SK-N-SH (cell line): ENCODE measurements at regions not wholly inside any gene's neighbourhood (a gene's known extent, or its start where the extent isn't known, plus 50 kb on each side); places are given as distances from the start of the nearest gene placed in this dataset.

Experiments used
- CTCF ChIA-PET: fragments of 300-600, 350-600 bp; formaldehyde crosslinking; extraction: SDS; loops from one replicate; lab custom pipeline; 2021; lab: Yijun Ruan, JAX
- POLR2A ChIA-PET: fragments of 350-600 bp; sonication (Branson Sonifier 250); formaldehyde crosslinking; extraction: SDS; loops from one replicate; lab custom pipeline; 2020; ENCODE audit warnings: antibody characterized with exemption, inconsistent platforms; lab: Yijun Ruan, JAX
- DNase-seq: peaks from one replicate; pipeline ENCODE4 v3.0.0; 2012
- H2AFZ ChIP-seq: fragments of 200-600 bp; sonication (generic); 2 replicates; pipeline ENCODE4 v1.8.1; 2016; ENCODE audit warnings: antibody characterized with exemption, mild to moderate bottlenecking, low read depth
- H3F3A ChIP-seq: fragments of 200-600 bp; sonication (generic); replicated peaks from 2 replicates; pipeline ENCODE3; 2016; ENCODE audit warnings: antibody characterized with exemption, mild to moderate bottlenecking; ENCODE audit not compliant: insufficient read depth
- H3K27ac ChIP-seq, 2 experiments: fragments of 200-500 bp in 1 of 2; fragments of 200-600 bp in 1 of 2; sonication (Bioruptor generic) in 1 of 2; sonication (generic), shearing (Covaris generic) in 1 of 2; 2 replicates each; pipeline versions ENCODE4 v1.5.1 to v1.6.1; 2014 to 2016; ENCODE audit warnings: low read depth in 2 of 2, inconsistent platforms in 1 of 2, low read length in 1 of 2, mild to moderate bottlenecking in 1 of 2, mixed read lengths in 1 of 2
- H3K27me3 ChIP-seq: fragments of 200-600 bp; sonication (generic), shearing (Covaris generic); 2 replicates; pipeline ENCODE4 v1.6.1; 2016; ENCODE audit warnings: mixed run types; ENCODE audit not compliant: insufficient read depth
- H3K36me3 ChIP-seq, 2 experiments: fragments of 200-500 bp in 1 of 2; fragments of 200-600 bp in 1 of 2; sonication (Bioruptor generic) in 1 of 2; sonication (generic) in 1 of 2; replicated peaks in 1 of 2; 2 replicates each; pipeline versions ENCODE3 to v1.5.1; 2014 to 2016; ENCODE audit warnings: low read length in 1 of 2, mild to moderate bottlenecking in 1 of 2; ENCODE audit not compliant: insufficient read depth in 2 of 2, control insufficient read depth in 1 of 2
- H3K4me1 ChIP-seq, 2 experiments: fragments of 200-500 bp in 1 of 2; fragments of 200-600 bp in 1 of 2; sonication (Bioruptor generic) in 1 of 2; sonication (generic), shearing (Covaris generic) in 1 of 2; 2 replicates each; pipeline versions ENCODE4 v1.5.1 to v1.6.1; 2014 to 2016; ENCODE audit warnings: low read depth in 1 of 2, low read length in 1 of 2, mixed run types in 1 of 2; ENCODE audit not compliant: insufficient read depth in 2 of 2, control insufficient read depth in 1 of 2
- H3K4me2 ChIP-seq: fragments of 200-600 bp; sonication (generic), shearing (Covaris generic); 2 replicates; pipeline ENCODE4 v1.6.1; 2017; ENCODE audit warnings: mixed run types
- H3K4me3 ChIP-seq, 2 experiments: fragments of 200-500 bp in 1 of 2; fragments of 200-600 bp in 1 of 2; sonication (Bioruptor generic) in 1 of 2; sonication (generic), shearing (Covaris generic) in 1 of 2; 2 replicates each; pipeline versions ENCODE4 v1.5.1 to v1.8.1; 2014 to 2016; ENCODE audit warnings: low read depth in 2 of 2, inconsistent platforms in 1 of 2, low read length in 1 of 2, mild to moderate bottlenecking in 1 of 2, mixed read lengths in 1 of 2, moderate library complexity in 1 of 2
- H3K79me2 ChIP-seq: fragments of 200-600 bp; sonication (generic); 2 replicates; pipeline ENCODE4 v1.8.1; 2017; ENCODE audit warnings: mild to moderate bottlenecking; ENCODE audit not compliant: insufficient read depth
- H3K9ac ChIP-seq: fragments of 200-600 bp; sonication (generic); 2 replicates; pipeline ENCODE4 v1.6.1; 2017; ENCODE audit warnings: mixed run types
- H3K9me2 ChIP-seq: fragments of 200-600 bp; sonication (generic); 2 replicates; pipeline ENCODE4 v1.6.1; 2017; ENCODE audit warnings: mixed run types
- H3K9me3 ChIP-seq: fragments of 200-600 bp; sonication (generic); 2 replicates; pipeline ENCODE4 v1.6.1; 2017; ENCODE audit warnings: mixed run types, mild to moderate bottlenecking, moderate library complexity
- H4K20me1 ChIP-seq: fragments of 200-600 bp; sonication (generic); 2 replicates; pipeline ENCODE4 v1.6.1; 2017; ENCODE audit warnings: mild to moderate bottlenecking, mixed run types; ENCODE audit not compliant: insufficient read depth
- CTCF ChIP-seq: fragments of 200-600 bp; sonication (generic); IDR thresholded peaks from 2 replicates; pipeline ENCODE4 v1.6.1; 2017; ENCODE audit warnings: antibody characterized with exemption, mild to moderate bottlenecking, moderate library complexity
- FOXM1 ChIP-seq: IDR thresholded peaks from 2 replicates; pipeline ENCODE4 v1.4.0; 2012; ENCODE audit warnings: low read depth, mild to moderate bottlenecking
- GABPA ChIP-seq: IDR thresholded peaks from 2 replicates; pipeline ENCODE4 v1.4.0; 2012; ENCODE audit warnings: low read depth, mild to moderate bottlenecking
- GATA2 ChIP-seq: sonication (generic); formaldehyde crosslinking; IDR thresholded peaks from 2 replicates; pipeline ENCODE4 v1.5.0; 2020; ENCODE audit warnings: mild to moderate bottlenecking, missing genetic modification reagents
- IRF3 ChIP-seq: fragments of 150-350 bp; IDR thresholded peaks from 2 replicates; pipeline ENCODE4 v1.6.1; 2016; ENCODE audit warnings: mild to moderate bottlenecking, low read depth, low read length
- JUND ChIP-seq: IDR thresholded peaks from 2 replicates; pipeline ENCODE4 v1.4.0; 2012
- MAX ChIP-seq: IDR thresholded peaks from 2 replicates; pipeline ENCODE4 v1.4.0; 2012; ENCODE audit warnings: low read depth
- MXI1 ChIP-seq: IDR thresholded peaks from 2 replicates; pipeline ENCODE4 v1.6.1; 2012; ENCODE audit warnings: mild to moderate bottlenecking, low read depth, low read length, improper control_type of control experiment
- NFIC ChIP-seq: IDR thresholded peaks from 2 replicates; pipeline ENCODE4 v1.4.0; 2012; ENCODE audit warnings: borderline replicate concordance
- PBX3 ChIP-seq: IDR thresholded peaks from 2 replicates; pipeline ENCODE4; 2012
- POLR2AphosphoS5 ChIP-seq: IDR thresholded peaks from 2 replicates; pipeline ENCODE4 v1.6.1; 2012; ENCODE audit warnings: low read depth, low read length
- RCOR1 ChIP-seq: fragments of 150-350 bp; IDR thresholded peaks from 2 replicates; pipeline ENCODE4 v1.6.1; 2017; ENCODE audit warnings: antibody characterized with exemption, low read length
- RXRA ChIP-seq: IDR thresholded peaks from 2 replicates; pipeline ENCODE4 v1.4.0; 2012; ENCODE audit warnings: low read depth, mild to moderate bottlenecking, borderline replicate concordance
- SIN3A ChIP-seq: IDR thresholded peaks from 2 replicates; pipeline ENCODE4 v1.6.1; 2012; ENCODE audit warnings: low read depth, mild to moderate bottlenecking, low read length, moderate library complexity, borderline replicate concordance
- SMC3 ChIP-seq: IDR thresholded peaks from 2 replicates; pipeline ENCODE4 v1.6.1; 2012; ENCODE audit warnings: low read depth, low read length, improper control_type of control experiment
- TAF1 ChIP-seq: IDR thresholded peaks from 2 replicates; pipeline ENCODE4 v1.6.1; 2012; ENCODE audit warnings: low read depth, mild to moderate bottlenecking, low read length, moderate library complexity, borderline replicate concordance
- TCF12 ChIP-seq: IDR thresholded peaks from 2 replicates; pipeline ENCODE4 v1.4.0; 2012
- TEAD4 ChIP-seq: IDR thresholded peaks from 2 replicates; pipeline ENCODE4 v1.4.0; 2012; ENCODE audit warnings: mild to moderate bottlenecking, borderline replicate concordance; ENCODE audit not compliant: insufficient read depth
- USF1 ChIP-seq: IDR thresholded peaks from 2 replicates; pipeline ENCODE4 v1.4.0; 2012; ENCODE audit warnings: low read depth, borderline replicate concordance
- USF2 ChIP-seq: fragments of 150-350 bp; IDR thresholded peaks from 2 replicates; pipeline ENCODE4 v1.6.1; 2017; ENCODE audit warnings: antibody characterized with exemption, low read length, low read depth, borderline replicate concordance
- YY1 ChIP-seq: IDR thresholded peaks from 2 replicates; pipeline ENCODE4 v1.4.0; 2012; ENCODE audit warnings: low read depth, mild to moderate bottlenecking
- WGBS: methylation state at CpG from one replicate; pipeline ENCODE4 v1.1.6; 2017; ENCODE audit warnings: low lambda C conversion rate; 5-methylcytosine and 5-hydroxymethylcytosine counted together

GRCh38 chr22:47698906-47699305 lies 936.5 kb downstream of the TBC1D22A start:
- no peaks in the 10 kb centered on the region for H3F3A ChIP-seq

GRCh38 chr22:47697861-47698260 lies 935.4 kb downstream of the TBC1D22A start:
- H3K9ac ChIP-seq, result no peak overlapping the region
- no peaks in the 10 kb centered on the region for H3K27me3 ChIP-seq
- no peaks in the 10 kb centered on the region for H3K79me2 ChIP-seq
- no peaks in the 10 kb centered on the region for H4K20me1 ChIP-seq
- no peak overlapping the region for H3K4me2 ChIP-seq
- H3K27ac ChIP-seq, result no peak overlapping the region
- no peak overlapping the region for H3K4me3 ChIP-seq
- no peaks in the 10 kb centered on the region for H3K9me3 ChIP-seq
- H3K36me3 ChIP-seq, result no peaks in the 10 kb centered on the region
- no peaks in the 10 kb centered on the region for H3K9me2 ChIP-seq
- H3F3A ChIP-seq, result no peaks in the 10 kb centered on the region
- ChIA-PET POLR2A (no interaction called here), CTCF (no interaction called here)
- WGBS, result 69% methylated on average over 1 of the region's 1 CpG
- no peak overlapping the region for H2AFZ ChIP-seq
- no peak for DNase-seq
- H3K4me1 ChIP-seq, result no peaks in the 10 kb centered on the region; a peak in 1 of 4 replicates
- TF ChIP-seq POLR2AphosphoS5 (no peak), IRF3 (no peak), SIN3A (no peak), GABPA (no peak), JUND (no peak), TAF1 (no peak), CTCF (no peak), MAX (no peak), FOXM1 (no peak), USF2 (no peak), NFIC (no peak)

More at GRCh38 chr22:47698906-47699305, 936.5 kb downstream of the TBC1D22A start:
- Histone ChIP-seq H3K4me2 (no peak overlapping the region), H4K20me1 (no peaks in the 10 kb centered on the region), H3K4me1 (no peaks in the 10 kb centered on the region), H3K9ac (no peak overlapping the region), H3K27ac (no peak overlapping the region), H3K9me2 (no peaks in the 10 kb centered on the region), H3K79me2 (no peaks in the 10 kb centered on the region), H3K27me3 (no peaks in the 10 kb centered on the region), H2AFZ (no peak overlapping the region), H3K9me3 (0 out of 2 replicates have a peak, but pooled peaks cover 5% of the 10 kb centered on the region), H3K4me3 (no peak overlapping the region), H3K36me3 (no peaks in the 10 kb centered on the region)
- 60% methylated on average over 8 of the region's 8 CpGs for WGBS
- DNase-seq, result no peak
- TF ChIP-seq RXRA, result no peak
- no peak for TF ChIP-seq JUND
- no peak for TF ChIP-seq USF2
- TF ChIP-seq TEAD4, result no peak
- TF ChIP-seq PBX3, result no peak
- no peak for TF ChIP-seq TCF12
- no peak for TF ChIP-seq FOXM1
- no peak for TF ChIP-seq GABPA
- TF ChIP-seq MXI1, result no peak
- no peak for TF ChIP-seq RCOR1
- no peak for TF ChIP-seq SMC3
- TF ChIP-seq USF1, result no peak
- no peak for TF ChIP-seq GATA2 (CRISPR knock-in tag)
- no peak for TF ChIP-seq YY1
- ChIA-PET POLR2A (no interaction called here), CTCF (interaction anchor here (0.6 kb wide), 1 partner anchor 458 kb away, joined by 3 read pairs; no protein-coding TSS in a partner anchor)
